Neural cell (in vitro differentiated cells): ENCODE measurements at regions not wholly inside any gene's neighbourhood (a gene's known extent, or its start where the extent isn't known, plus 50 kb on each side); places are given as distances from the start of the nearest gene placed in this dataset.

Experiments
- EP300 ChIP-seq: fragments of 450-650 bp; conservative IDR thresholded peaks from 2 replicates; pipeline ENCODE4 v1.6.1; 2014; ENCODE audit warnings: antibody characterized with exemption, mild to moderate bottlenecking, moderate library complexity; ENCODE audit not compliant: poor library complexity, severe bottlenecking
- MXI1 ChIP-seq: fragments of 450-650 bp; conservative IDR thresholded peaks from 2 replicates; pipeline ENCODE4 v1.6.1; 2014; ENCODE audit warnings: antibody characterized with exemption, mild to moderate bottlenecking; ENCODE audit not compliant: poor library complexity, severe bottlenecking
- TF ChIP-seq, protein P1 (sequence below): fragments of 450-650 bp; IDR thresholded peaks from 2 replicates; pipeline ENCODE4 v1.5.1; 2014; ENCODE audit warnings: antibody characterized with exemption, mild to moderate bottlenecking, moderate library complexity; ENCODE audit not compliant: poor library complexity, severe bottlenecking

GRCh38 chr6:132132924-132133639, 181.9 kb upstream of the CCN2 start:
- TF ChIP-seq EP300 (no peak), MXI1 (no peak)
- TF ChIP-seq, protein P1, sequence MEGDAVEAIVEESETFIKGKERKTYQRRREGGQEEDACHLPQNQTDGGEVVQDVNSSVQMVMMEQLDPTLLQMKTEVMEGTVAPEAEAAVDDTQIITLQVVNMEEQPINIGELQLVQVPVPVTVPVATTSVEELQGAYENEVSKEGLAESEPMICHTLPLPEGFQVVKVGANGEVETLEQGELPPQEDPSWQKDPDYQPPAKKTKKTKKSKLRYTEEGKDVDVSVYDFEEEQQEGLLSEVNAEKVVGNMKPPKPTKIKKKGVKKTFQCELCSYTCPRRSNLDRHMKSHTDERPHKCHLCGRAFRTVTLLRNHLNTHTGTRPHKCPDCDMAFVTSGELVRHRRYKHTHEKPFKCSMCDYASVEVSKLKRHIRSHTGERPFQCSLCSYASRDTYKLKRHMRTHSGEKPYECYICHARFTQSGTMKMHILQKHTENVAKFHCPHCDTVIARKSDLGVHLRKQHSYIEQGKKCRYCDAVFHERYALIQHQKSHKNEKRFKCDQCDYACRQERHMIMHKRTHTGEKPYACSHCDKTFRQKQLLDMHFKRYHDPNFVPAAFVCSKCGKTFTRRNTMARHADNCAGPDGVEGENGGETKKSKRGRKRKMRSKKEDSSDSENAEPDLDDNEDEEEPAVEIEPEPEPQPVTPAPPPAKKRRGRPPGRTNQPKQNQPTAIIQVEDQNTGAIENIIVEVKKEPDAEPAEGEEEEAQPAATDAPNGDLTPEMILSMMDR: no peak
